ENCODE measurements at regions not wholly inside any gene's neighbourhood (a gene's known extent, or its start where the extent isn't known, plus 50 kb on each side); places are given as distances from the start of the nearest gene placed in this dataset.
"Not testable (repeated sequence)": the region's sequence is repeated elsewhere in the genome, so short reads cannot be mapped to it uniquely, and the experiment has no call there.

GRCh38 chr16:88221001-88221761 lies 161.6 kb upstream of the ZNF469 start:
- TF ChIP-seq POLR2A, CTCF, POLR2AphosphoS5, EP300 (IDR thresholded peaks at IDR 0.05): not testable (repeated sequence)
